K562 (cell line): ENCODE measurements at regions not wholly inside any gene's neighbourhood (a gene's known extent, or its start where the extent isn't known, plus 50 kb on each side); places are given as distances from the start of the nearest gene placed in this dataset.

Experiments used
- ATAC-seq: fragments of 200-7000 bp; cut with Tn5 transposase; 3 replicates; pipeline ENCODE4 v1.9.1; 2020; ENCODE audit warnings: moderate library complexity
- BruUV-seq: library from RNA; stranded (reverse); fragments of 400-500 nt; replicated peaks from 2 replicates; lab custom pipeline; 2021; lab: Mats Ljungman, UMichigan
- CTCF ChIA-PET: fragments of 300-600 bp; formaldehyde crosslinking; extraction: SDS; loops from one replicate; lab custom pipeline; 2021; ENCODE audit warnings: low intra/inter-chr PET ratio; lab: Yijun Ruan, JAX
- POLR2A ChIA-PET: fragments of 300-600, 350-650 bp; sonication (Branson Sonifier 250); formaldehyde crosslinking; extraction: SDS; loops from one replicate; lab custom pipeline; 2021; ENCODE audit warnings: antibody characterized with exemption, inconsistent platforms; lab: Yijun Ruan, JAX
- DNase-seq, 4 experiments: peaks; one replicate each; pipeline versions ENCODE4 v3.0.0 to v3.0.0-alpha.2; 2011 to 2018; ENCODE audit warnings: low spot score in 3 of 4, mixed read lengths in 3 of 4; ENCODE audit errors: extremely low read depth in 1 of 4
- FAIRE-seq: peaks from 2 replicates; lab custom pipeline; 2011; peaks lifted over from hg19 to GRCh38; lab: Jason Lieb, UNC
- H2AFZ ChIP-seq: 2 replicates; pipeline ENCODE4 v1.6.0; 2011; ENCODE audit warnings: low read depth, low read length, control low read depth, inconsistent platforms
- H3K27ac ChIP-seq: fragments of 200-600 bp; 3 replicates; pipeline ENCODE4 v1.8.0; 2011; ENCODE audit warnings: low read depth, mild to moderate bottlenecking, control low read depth, inconsistent platforms, low read length, moderate library complexity, mixed read lengths; ENCODE audit errors: extremely low read depth
- H3K27me3 ChIP-seq, 2 experiments: fragments of 300-600 bp in 1 of 2; 2 replicates in 1 of 2; 3 replicates in 1 of 2; pipeline versions ENCODE4 v1.6.0 to v1.8.0; 2011; ENCODE audit warnings: inconsistent platforms in 2 of 2, low read length in 2 of 2, mild to moderate bottlenecking in 1 of 2, mixed read lengths in 1 of 2, moderate library complexity in 1 of 2; ENCODE audit not compliant: control insufficient read depth in 2 of 2, insufficient read depth in 2 of 2
- H3K36me3 ChIP-seq: fragments of 300-600 bp; 3 replicates; pipeline ENCODE4 v1.8.0; 2011; ENCODE audit warnings: mild to moderate bottlenecking, low read length, inconsistent platforms; ENCODE audit not compliant: control insufficient read depth, insufficient read depth
- H3K4me1 ChIP-seq, 2 experiments: fragments of 200-600 bp in 1 of 2; replicated peaks in 1 of 2; 2 replicates in 1 of 2; 3 replicates in 1 of 2; pipeline versions ENCODE4 v1.5.1 to v1.8.0; 2011; ENCODE audit warnings: inconsistent platforms in 2 of 2, low read length in 2 of 2, mild to moderate bottlenecking in 1 of 2, mixed read lengths in 1 of 2, moderate library complexity in 1 of 2; ENCODE audit not compliant: control insufficient read depth in 2 of 2, insufficient read depth in 2 of 2
- H3K4me2 ChIP-seq: 2 replicates; pipeline ENCODE4 v1.6.1; 2011; ENCODE audit warnings: low read length, control low read depth, inconsistent platforms, mixed read lengths; ENCODE audit not compliant: insufficient read depth
- H3K4me3 ChIP-seq: fragments of 200-600 bp; sonication (generic), shearing (Covaris generic); 2 replicates; pipeline ENCODE4 v1.5.1; 2016; ENCODE audit warnings: control low read depth, inconsistent platforms
- H3K79me2 ChIP-seq: fragments of 200-600 bp; 3 replicates; pipeline ENCODE4 v1.8.0; 2011; ENCODE audit warnings: low read length, inconsistent platforms; ENCODE audit not compliant: control insufficient read depth, insufficient read depth
- H3K9ac ChIP-seq, 2 experiments: 2 replicates each; pipeline versions ENCODE4 v1.6.0 to v1.6.1; 2011; ENCODE audit warnings: low read depth in 2 of 2, low read length in 2 of 2, control low read depth in 1 of 2, inconsistent platforms in 1 of 2, mild to moderate bottlenecking in 1 of 2, mixed read lengths in 1 of 2; ENCODE audit not compliant: insufficient read depth in 1 of 2
- H3K9me1 ChIP-seq: one replicate; pipeline ENCODE4 v1.6.0; 2011; ENCODE audit warnings: inconsistent platforms, mild to moderate bottlenecking, low read length, moderate library complexity; ENCODE audit not compliant: control insufficient read depth, insufficient read depth
- H3K9me3 ChIP-seq: replicated peaks from 2 replicates; pipeline ENCODE4 v1.5.1; 2011; ENCODE audit warnings: low read depth, low read length, inconsistent platforms; ENCODE audit not compliant: control insufficient read depth, insufficient read depth
- H4K20me1 ChIP-seq: replicated peaks from 2 replicates; pipeline ENCODE4 v1.6.1; 2011; ENCODE audit warnings: low read length, inconsistent platforms, mixed read lengths; ENCODE audit not compliant: control insufficient read depth, insufficient read depth
- GATAD2B ChIP-seq: fragments of 450-650 bp; IDR thresholded peaks from 2 replicates; pipeline ENCODE4 v1.6.1; 2017; ENCODE audit warnings: mild to moderate bottlenecking, borderline replicate concordance
- HMGXB4 ChIP-seq: sonication (generic); formaldehyde crosslinking; IDR thresholded peaks from 2 replicates; pipeline ENCODE4 v1.8.1; 2023; ENCODE audit warnings: mild to moderate bottlenecking, missing genetic modification reagents
- HOXB6 ChIP-seq: fragments of 250-450 bp; sonication (Bioruptor Pico); IDR thresholded peaks from 2 replicates; pipeline ENCODE4 v1.5.1; 2022; ENCODE audit warnings: mild to moderate bottlenecking, borderline replicate concordance
- KDM1A ChIP-seq, 2 experiments: fragments of 450-650 bp; IDR thresholded peaks; 2 replicates each; pipeline ENCODE4 v1.6.1; 2016; ENCODE audit warnings: mild to moderate bottlenecking in 2 of 2
- KHSRP ChIP-seq: fragments of 450-650 bp; IDR thresholded peaks from 2 replicates; pipeline ENCODE4 v1.6.1; 2017
- MAFF ChIP-seq: IDR thresholded peaks from 2 replicates; pipeline ENCODE4 v1.6.1; 2012; ENCODE audit warnings: low read length, improper control_type of control experiment
- MAZ ChIP-seq, 2 experiments: fragments of 450-650 bp in 1 of 2; sonication (generic) in 1 of 2; formaldehyde crosslinking; IDR thresholded peaks in 1 of 2; conservative IDR thresholded peaks in 1 of 2; 2 replicates each; pipeline versions ENCODE4 v1.4.0 to v1.5.0; 2020; ENCODE audit warnings: mild to moderate bottlenecking in 1 of 2, missing genetic modification reagents in 1 of 2
- MCM3 ChIP-seq: fragments of 450-650 bp; IDR thresholded peaks from 2 replicates; pipeline ENCODE4 v1.6.1; 2016
- MECOM ChIP-seq: fragments of 250-450 bp; sonication (Bioruptor Pico); IDR thresholded peaks from 2 replicates; pipeline ENCODE4 v1.8.0; 2022; ENCODE audit warnings: inconsistent platforms
- NFIX ChIP-seq: fragments of 250-450 bp; sonication (Bioruptor Pico); IDR thresholded peaks from 2 replicates; pipeline ENCODE4 v1.4.0; 2020; ENCODE audit warnings: low read depth, mild to moderate bottlenecking, moderate library complexity
- NFRKB ChIP-seq: fragments of 450-650 bp; IDR thresholded peaks from 2 replicates; pipeline ENCODE4 v1.6.1; 2016; ENCODE audit warnings: low read depth
- RB1 ChIP-seq: fragments of 450-650 bp; IDR thresholded peaks from 2 replicates; pipeline ENCODE4 v1.6.1; 2017; ENCODE audit warnings: low read depth, mild to moderate bottlenecking
- SLC30A9 ChIP-seq: fragments of 250-450 bp; sonication (Bioruptor Pico); IDR thresholded peaks from 2 replicates; pipeline ENCODE4 v1.8.0; 2022; ENCODE audit warnings: mild to moderate bottlenecking, moderate library complexity
- TCF3 ChIP-seq: sonication (generic); formaldehyde crosslinking; IDR thresholded peaks from 2 replicates; pipeline ENCODE4 v1.4.0; 2020; ENCODE audit warnings: mild to moderate bottlenecking, missing genetic modification reagents
- TFAP4 ChIP-seq: sonication (generic); formaldehyde crosslinking; IDR thresholded peaks from 2 replicates; pipeline ENCODE4 v1.8.0; 2022; ENCODE audit warnings: missing genetic modification reagents, mild to moderate bottlenecking, moderate library complexity, borderline replicate concordance
- U2AF2 ChIP-seq: fragments of 200-400 bp; formaldehyde crosslinking; optimal IDR thresholded peaks from 2 replicates; pipeline ENCODE3; 2017; ENCODE audit warnings: low read depth, mild to moderate bottlenecking, low read length
- ZBTB1 ChIP-seq: sonication (generic); formaldehyde crosslinking; IDR thresholded peaks from 2 replicates; pipeline ENCODE4 v1.8.1; 2023; ENCODE audit warnings: missing genetic modification reagents, low read depth, mild to moderate bottlenecking, borderline replicate concordance
- ZNF431 ChIP-seq: sonication (generic); formaldehyde crosslinking; IDR thresholded peaks from 2 replicates; pipeline ENCODE4 v1.8.0; 2022; ENCODE audit warnings: mild to moderate bottlenecking, missing genetic modification reagents
- ZNF644 ChIP-seq: fragments of 200-800 bp; sonication (Bioruptor generic); IDR thresholded peaks from 2 replicates; pipeline ENCODE4 v1.6.1; 2016; ENCODE audit warnings: low read depth, missing genetic modification characterization, missing compliant biosample characterization
- ZNF77 ChIP-seq: fragments of 250-450 bp; sonication (Bioruptor Pico); IDR thresholded peaks from 2 replicates; pipeline ENCODE4 v1.5.0; 2020
- ZZZ3 ChIP-seq: fragments of 450-650 bp; IDR thresholded peaks from 2 replicates; pipeline ENCODE4 v1.6.1; 2016; ENCODE audit warnings: antibody characterized with exemption, mild to moderate bottlenecking, moderate library complexity
- WGBS: fragments of 100-300 bp; shearing (Covaris generic); methylation state at CpG from one replicate; pipeline ENCODE4 v1.1.6; 2016; ENCODE audit warnings: low coverage, mixed read lengths; ENCODE audit not compliant: insufficient coverage; ENCODE audit errors: missing lambda C conversion rate; 5-methylcytosine and 5-hydroxymethylcytosine counted together
- in situ Hi-C: fragments of 300-500 bp; cut with MboI; formaldehyde crosslinking; loops from 4 replicates; pipeline ENCODE4 v1.15.0; 2018; ENCODE audit warnings: inconsistent platforms, mixed read lengths
- intact Hi-C: fragments of 100-400 bp; cut with micrococcal nuclease; formaldehyde crosslinking; loops from 2 replicates; pipeline ENCODE4 v1.14.2; 2022
- TF ChIP-seq, protein P1 (sequence below): sonication (generic); formaldehyde crosslinking; IDR thresholded peaks from 2 replicates; pipeline ENCODE4 v1.8.0; 2022; ENCODE audit warnings: mild to moderate bottlenecking, missing genetic modification reagents

DNA sequence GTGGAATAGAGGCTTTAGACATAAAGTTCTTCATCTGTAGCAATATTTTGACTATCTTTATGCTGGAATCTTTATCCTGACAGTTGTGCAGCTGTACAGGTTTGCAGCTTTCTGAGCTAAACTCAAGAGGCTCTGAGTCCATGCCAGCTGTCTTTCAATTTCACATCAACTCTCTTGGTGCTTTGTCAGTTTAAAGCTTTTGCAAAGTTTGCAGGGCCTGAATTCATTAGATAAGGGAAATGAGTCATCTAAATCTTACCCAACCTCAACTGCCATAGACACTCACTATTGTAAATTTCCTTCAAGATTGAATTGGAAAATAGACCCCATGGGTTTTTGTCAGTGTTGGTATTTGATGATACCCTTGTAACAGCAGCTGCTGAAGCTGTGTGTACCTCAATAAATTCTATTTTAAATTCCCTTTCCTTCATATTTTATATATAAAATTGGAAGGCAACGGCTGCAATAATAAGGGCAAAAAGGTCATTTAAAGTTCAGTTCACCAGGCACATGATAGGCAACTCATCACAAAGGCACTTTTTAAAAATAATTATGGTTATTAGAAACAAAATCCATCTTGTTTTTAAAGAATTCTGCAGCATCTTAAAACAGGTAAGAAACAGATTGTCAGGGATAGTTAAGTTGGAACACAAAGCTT, 169.9 kb upstream of the SLC39A10 start:
- H4K20me1 ChIP-seq, result no peaks in the 10 kb centered on the region
- H3K4me1 ChIP-seq, result peaks cover 3 to 24% of the 10 kb centered on the region in 2 experiments; a peak in 4 of 5 replicates
- in situ Hi-C loops (no loop called here), intact Hi-C loops (loop anchor here (1.0 to 5.0 kb wide), 4 partner anchors 26 to 165 kb away; no protein-coding TSS in a partner anchor)
- ChIA-PET CTCF (no interaction called here), POLR2A (interaction anchor here (0.6 kb wide), 1 partner anchor 1776 kb away, joined by 3 read pairs; no protein-coding TSS in a partner anchor)
- H3K79me2 ChIP-seq, result no peaks in the 10 kb centered on the region
- peak overlapping the region; percentile 3; the same call in 1 of the 2 replicates for H3K4me2 ChIP-seq
- H3K27me3 ChIP-seq, result no peaks in the 10 kb centered on the region
- peak; percentile 93 for ATAC-seq
- WGBS, result 0% methylated on average over 1 of the region's 1 CpG
- H3K9me1 ChIP-seq, result no peaks in the 10 kb centered on the region
- H3K9ac ChIP-seq, result peak overlapping the region in 1 of 2 experiments; percentile 57; a peak in 1 of 4 replicates
- H3K36me3 ChIP-seq, result no peaks in the 10 kb centered on the region
- FAIRE-seq, result peak; percentile 97
- no peaks in the 10 kb centered on the region; the same call in 1 of the 2 replicates for H3K9me3 ChIP-seq
- peak overlapping the region; percentile 91 for H3K27ac ChIP-seq
- BruUV-seq, result no TSS peak
- peak overlapping the region; percentile 64 for H2AFZ ChIP-seq
- peak; percentile 54 to 89 (median 64) for DNase-seq
- no peak overlapping the region for H3K4me3 ChIP-seq
- no peak for TF ChIP-seq HOXB6 (CRISPR knock-in tag)
- no peak for TF ChIP-seq HMGXB4
- no peak for TF ChIP-seq MCM3
- no peak for TF ChIP-seq MAFF
- no peak for TF ChIP-seq ZNF431 (CRISPR knock-in tag)
- TF ChIP-seq ZNF644 (tag), result no peak
- TF ChIP-seq ZZZ3, result no peak
- no peak; the same call in 1 of the 2 replicates for TF ChIP-seq GATAD2B
- TF ChIP-seq KDM1A (IDR thresholded peaks at IDR 0.05), result peak; percentile 88 to 92
- TF ChIP-seq MAZ (CRISPR knock-in tag; conservative IDR thresholded peaks at IDR 0.05 in 1 of 2, IDR thresholded peaks at IDR 0.05 in 1 of 2), result no peak
- TF ChIP-seq MECOM (CRISPR knock-in tag), result no peak
- TF ChIP-seq U2AF2, result no peak
- TF ChIP-seq, protein P1, sequence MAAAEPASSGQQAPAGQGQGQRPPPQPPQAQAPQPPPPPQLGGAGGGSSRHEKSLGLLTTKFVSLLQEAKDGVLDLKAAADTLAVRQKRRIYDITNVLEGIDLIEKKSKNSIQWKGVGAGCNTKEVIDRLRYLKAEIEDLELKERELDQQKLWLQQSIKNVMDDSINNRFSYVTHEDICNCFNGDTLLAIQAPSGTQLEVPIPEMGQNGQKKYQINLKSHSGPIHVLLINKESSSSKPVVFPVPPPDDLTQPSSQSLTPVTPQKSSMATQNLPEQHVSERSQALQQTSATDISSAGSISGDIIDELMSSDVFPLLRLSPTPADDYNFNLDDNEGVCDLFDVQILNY (CRISPR knock-in tag), result no peak
- no peak for TF ChIP-seq KHSRP
- TF ChIP-seq NFRKB, result no peak
- no peak for TF ChIP-seq ZBTB1
- TF ChIP-seq ZNF77, result no peak
- TF ChIP-seq RB1, result no peak
- TF ChIP-seq TFAP4 (CRISPR knock-in tag), result no peak; the same call in 1 of the 2 replicates
- TF ChIP-seq NFIX (CRISPR knock-in tag), result no peak
- no peak for TF ChIP-seq SLC30A9 (CRISPR knock-in tag)
- TF ChIP-seq TCF3 (CRISPR knock-in tag), result peak; percentile 91
